Endothelial cell of umbilical vein (primary cell): ENCODE measurements at regions not wholly inside any gene's neighbourhood (a gene's known extent, or its start where the extent isn't known, plus 50 kb on each side); places are given as distances from the start of the nearest gene placed in this dataset.

Experiments
- BruUV-seq: library from RNA; stranded (reverse); fragments of 400-500 nt; replicated peaks from 2 replicates; lab custom pipeline; 2021; lab: Mats Ljungman, UMichigan
- CTCF ChIA-PET: fragments of 300-600, 350-600 bp; sonication (Branson Sonifier 250); formaldehyde crosslinking; loops from one replicate; lab custom pipeline; 2021; ENCODE audit warnings: antibody characterized with exemption, inconsistent platforms; lab: Charles Lee
- POLR2A ChIA-PET: fragments of 300-600, 350-600 bp; sonication (Branson Sonifier 250); formaldehyde crosslinking; loops from one replicate; lab custom pipeline; 2021; ENCODE audit warnings: antibody characterized with exemption, inconsistent platforms; lab: Charles Lee
- DNase-seq: peaks from one replicate; pipeline ENCODE4 v3.0.0-alpha.2; 2011; ENCODE audit warnings: low read depth, low spot score
- FAIRE-seq: peaks from 2 replicates; lab custom pipeline; 2011; peaks lifted over from hg19 to GRCh38; lab: Jason Lieb, UNC
- H2AFZ ChIP-seq: 2 replicates; pipeline ENCODE4 v1.6.0; 2012; ENCODE audit warnings: low read depth, low read length, control low read depth, inconsistent platforms
- H3K27ac ChIP-seq: 2 replicates; pipeline ENCODE4 v1.5.1; 2011; ENCODE audit warnings: low read depth, mild to moderate bottlenecking, control low read depth, low read length, moderate library complexity; ENCODE audit not compliant: insufficient read depth
- H3K27me3 ChIP-seq, 2 experiments: 2 replicates each; pipeline versions ENCODE4 v1.6.0 to v1.6.1; 2011; ENCODE audit warnings: low read length in 2 of 2, mixed read lengths in 1 of 2; ENCODE audit not compliant: control insufficient read depth in 2 of 2, insufficient read depth in 2 of 2
- H3K36me3 ChIP-seq, 2 experiments: 2 replicates in 1 of 2; 3 replicates in 1 of 2; pipeline ENCODE4 v1.5.1; 2011; ENCODE audit warnings: low read length in 2 of 2, mild to moderate bottlenecking in 1 of 2, moderate library complexity in 1 of 2; ENCODE audit not compliant: control insufficient read depth in 2 of 2, insufficient read depth in 2 of 2; ENCODE audit errors: extremely low read depth in 1 of 2
- H3K4me1 ChIP-seq: 3 replicates; pipeline ENCODE4 v1.5.1; 2011; ENCODE audit warnings: mild to moderate bottlenecking, low read length; ENCODE audit not compliant: control insufficient read depth, insufficient read depth; ENCODE audit errors: extremely low read depth
- H3K4me2 ChIP-seq: 2 replicates; pipeline ENCODE4 v1.6.1; 2011; ENCODE audit warnings: low read length, control low read depth, mixed read lengths; ENCODE audit not compliant: insufficient read depth
- H3K4me3 ChIP-seq, 3 experiments: fragments of 200-600 bp in 1 of 3; sonication (generic), shearing (Covaris generic) in 1 of 3; replicated peaks in 1 of 3; 2 replicates each; pipeline ENCODE4 v1.5.1; 2011 to 2016; ENCODE audit warnings: control low read depth in 3 of 3, low read length in 3 of 3, mild to moderate bottlenecking in 2 of 3, inconsistent platforms in 1 of 3, low read depth in 1 of 3, moderate library complexity in 1 of 3; ENCODE audit not compliant: insufficient read depth in 1 of 3
- H3K79me2 ChIP-seq: 2 replicates; pipeline ENCODE4 v1.6.0; 2012; ENCODE audit warnings: low read length, inconsistent platforms; ENCODE audit not compliant: control insufficient read depth, insufficient read depth
- H3K9ac ChIP-seq: replicated peaks from 2 replicates; pipeline ENCODE3; 2011; ENCODE audit warnings: low read length, control low read depth; ENCODE audit not compliant: insufficient read depth; ENCODE audit errors: extremely low read depth
- H3K9me1 ChIP-seq: replicated peaks from 3 replicates; pipeline ENCODE4 v1.6.0; 2011; ENCODE audit warnings: mild to moderate bottlenecking, low read length; ENCODE audit not compliant: control insufficient read depth, insufficient read depth; ENCODE audit errors: extremely low read depth
- H3K9me3 ChIP-seq: replicated peaks from 2 replicates; pipeline ENCODE4 v1.5.1; 2012; ENCODE audit warnings: low read length, inconsistent platforms; ENCODE audit not compliant: control insufficient read depth, insufficient read depth
- H4K20me1 ChIP-seq: replicated peaks from 2 replicates; pipeline ENCODE3; 2011; ENCODE audit warnings: mild to moderate bottlenecking, low read length; ENCODE audit not compliant: control insufficient read depth, insufficient read depth; ENCODE audit errors: extremely low read depth
- CTCF ChIP-seq, 2 donors: IDR thresholded peaks; 1 replicate in 1 of 2; 2 replicates in 1 of 2; pipeline ENCODE4 v1.5.1; 2011; ENCODE audit warnings: low read length in 2 of 2, mild to moderate bottlenecking in 2 of 2, moderate library complexity in 2 of 2, control low read depth in 1 of 2, inconsistent platforms in 1 of 2, low read depth in 1 of 2; ENCODE audit not compliant: insufficient read depth in 1 of 2; ENCODE audit errors: extremely low read depth in 1 of 2
- EZH2 ChIP-seq: IDR thresholded peaks from 2 replicates; pipeline ENCODE4 v1.6.1; 2012; ENCODE audit warnings: borderline replicate concordance, low read depth, mild to moderate bottlenecking, moderate library complexity, low read length, inconsistent platforms; ENCODE audit not compliant: severe bottlenecking
- FOS ChIP-seq: IDR thresholded peaks from 2 replicates; pipeline ENCODE4 v1.6.1; 2011; ENCODE audit warnings: mild to moderate bottlenecking, low read length, moderate library complexity, borderline replicate concordance; ENCODE audit not compliant: insufficient read depth
- GATA2 ChIP-seq: IDR thresholded peaks from 2 replicates; pipeline ENCODE4 v1.7.0; 2011; ENCODE audit warnings: low read depth, mild to moderate bottlenecking, moderate library complexity, mixed read lengths, low read length; ENCODE audit not compliant: insufficient read length, insufficient read depth
- JUN ChIP-seq: IDR thresholded peaks from 2 replicates; pipeline ENCODE4 v1.6.1; 2011; ENCODE audit warnings: borderline replicate concordance, low read depth; ENCODE audit not compliant: insufficient read length, insufficient read depth
- MAX ChIP-seq: IDR thresholded peaks from 2 replicates; pipeline ENCODE4 v1.6.1; 2011; ENCODE audit not compliant: insufficient read depth, insufficient read length
- MYC ChIP-seq: IDR thresholded peaks from one replicate; pipeline ENCODE4 v1.6.1; 2011; ENCODE audit warnings: mild to moderate bottlenecking, low read depth, low read length
- POLR2A ChIP-seq: IDR thresholded peaks from 2 replicates; pipeline ENCODE4 v1.6.1; 2012; ENCODE audit warnings: low read depth, mild to moderate bottlenecking, control low read depth, low read length
- POLR2AphosphoS5 ChIP-seq: IDR thresholded peaks from 2 replicates; pipeline ENCODE4 v1.6.1; 2012; ENCODE audit warnings: low read depth, mild to moderate bottlenecking, control low read depth, low read length, moderate library complexity; ENCODE audit not compliant: insufficient read depth
- dilution Hi-C: fragments of 300-500 bp; cut with MboI; formaldehyde crosslinking; loops from one replicate; pipeline ENCODE4 v1.15.0; 2019; ENCODE audit warnings: low sequenced_read_pairs; ENCODE audit not compliant: extremely low pct_ligation_motif_present
- intact Hi-C: fragments of 100-400 bp; cut with micrococcal nuclease; formaldehyde crosslinking; loops from one replicate; pipeline ENCODE4 v1.10.0; 2022

GRCh38 chr3:29070959-29071634, 209.8 kb upstream of the RBMS3 start:
- Histone ChIP-seq H3K27me3 (no peaks in the 10 kb centered on the region), H3K36me3 (no peaks in the 10 kb centered on the region), H3K9me1 (no peaks in the 10 kb centered on the region), H3K4me3 (no peak overlapping the region), H3K4me1 (peaks cover under 1% of the 10 kb centered on the region), H3K4me2 (no peak overlapping the region), H3K9me3 (no peaks in the 10 kb centered on the region), H4K20me1 (no peaks in the 10 kb centered on the region), H3K79me2 (no peaks in the 10 kb centered on the region), H3K9ac (no peak overlapping the region), H2AFZ (no peak overlapping the region), H3K27ac (no peak overlapping the region)
- DNase-seq (no peak), FAIRE-seq (no peak)
- CTCF ChIA-PET: interaction anchor here (1.2 to 2.4 kb wide), 2 partner anchors 13 to 14 kb away, joined by 3 to 6 read pairs; no protein-coding TSS in a partner anchor
- dilution Hi-C loops (no loop called here), intact Hi-C loops (no loop called here)
- no peak for TF ChIP-seq POLR2A
- TF ChIP-seq FOS: no peak
- no peak for TF ChIP-seq JUN
- TF ChIP-seq GATA2: no peak
- TF ChIP-seq MAX: no peak
- no peak for TF ChIP-seq EZH2
- TF ChIP-seq POLR2AphosphoS5: no peak
- no peak for TF ChIP-seq CTCF (IDR thresholded peaks at IDR 0.05; ENCODE audit: extremely low read depth in 1 of 2, insufficient read depth in 1 of 2, low read depth in 1 of 2, low read length in 2 of 2)
- no peak for TF ChIP-seq MYC
- POLR2A ChIA-PET: no interaction called here
- no TSS peak for BruUV-seq
